Lower leg skin (tissue), 4 donors: ENCODE measurements at regions not wholly inside any gene's neighbourhood (a gene's known extent, or its start where the extent isn't known, plus 50 kb on each side); places are given as distances from the start of the nearest gene placed in this dataset.

Experiments
- DNase-seq, 2 donors: peaks; one replicate each; pipeline ENCODE4 v3.0.0-alpha.2; 2019; ENCODE audit warnings: low spot score in 2 of 2
- H3K4me3 ChIP-seq: fragments of 200-600 bp; sonication (generic); 2 replicates; pipeline ENCODE4 v1.5.1; 2017; ENCODE audit warnings: mild to moderate bottlenecking, low read depth; ENCODE audit not compliant: poor library complexity, severe bottlenecking
- CTCF ChIP-seq, 3 donors: fragments of 450-650 bp; IDR thresholded peaks; one replicate each; pipeline ENCODE4 v1.5.1; 2016; ENCODE audit warnings: antibody characterized with exemption in 3 of 3, mild to moderate bottlenecking in 3 of 3, moderate library complexity in 2 of 3
- POLR2A ChIP-seq, 2 donors: fragments of 450-650 bp; IDR thresholded peaks; one replicate each; pipeline ENCODE4 v1.6.1; 2016 to 2017; ENCODE audit warnings: antibody characterized with exemption in 2 of 2, mild to moderate bottlenecking in 1 of 2, moderate library complexity in 1 of 2
- WGBS, 2 donors: methylation state at CpG; one replicate each; pipeline ENCODE4 v1.1.5; 2018; 5-methylcytosine and 5-hydroxymethylcytosine counted together
- intact Hi-C: fragments of 100-400 bp; cut with DNase I; formaldehyde crosslinking; loops from one replicate; pipeline ENCODE4 v1.15.0; 2023; ENCODE audit warnings: low total_unique reads

DNA sequence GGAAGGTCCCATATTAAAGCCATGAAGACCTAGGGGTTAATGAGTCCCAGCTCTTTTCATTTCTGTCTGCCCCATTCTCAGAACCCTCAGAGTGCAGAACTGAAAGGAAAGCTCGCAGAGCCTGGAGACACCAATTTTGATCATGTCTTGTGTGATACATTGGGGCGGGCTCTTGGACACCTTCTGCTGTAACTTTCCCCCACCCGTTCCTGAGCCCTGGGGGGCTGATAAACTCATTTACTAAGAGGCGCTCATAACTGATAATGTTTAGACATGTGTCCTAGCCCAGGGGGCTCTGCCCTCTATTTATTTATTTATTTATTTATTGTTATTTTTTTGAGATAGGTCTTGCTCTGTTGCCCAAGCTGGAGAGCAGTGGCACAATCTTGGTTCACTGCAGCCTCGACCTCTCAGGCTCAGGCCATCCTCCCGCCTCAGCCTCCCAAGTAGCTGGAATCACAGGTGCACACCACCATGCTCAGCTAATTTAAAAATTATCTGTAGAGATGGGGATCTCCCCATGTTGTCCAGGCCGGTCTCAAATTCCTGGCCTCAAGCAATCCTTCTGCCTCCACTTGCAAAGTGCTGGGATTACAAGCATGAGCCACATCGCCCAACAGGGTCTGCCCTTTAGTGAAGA lies 72.4 kb upstream of the HAAO start:
- peak in 1 of 2 donors; percentile 67 for DNase-seq
- H3K4me3 ChIP-seq, result no peak overlapping the region
- intact Hi-C loops, result no loop called here
- WGBS, 2 donors, result 81 to 88% methylated on average over 8 of the region's 8 CpGs
- TF ChIP-seq CTCF (IDR thresholded peaks at IDR 0.05) (no peak), POLR2A (IDR thresholded peaks at IDR 0.05) (no peak)

DNA sequence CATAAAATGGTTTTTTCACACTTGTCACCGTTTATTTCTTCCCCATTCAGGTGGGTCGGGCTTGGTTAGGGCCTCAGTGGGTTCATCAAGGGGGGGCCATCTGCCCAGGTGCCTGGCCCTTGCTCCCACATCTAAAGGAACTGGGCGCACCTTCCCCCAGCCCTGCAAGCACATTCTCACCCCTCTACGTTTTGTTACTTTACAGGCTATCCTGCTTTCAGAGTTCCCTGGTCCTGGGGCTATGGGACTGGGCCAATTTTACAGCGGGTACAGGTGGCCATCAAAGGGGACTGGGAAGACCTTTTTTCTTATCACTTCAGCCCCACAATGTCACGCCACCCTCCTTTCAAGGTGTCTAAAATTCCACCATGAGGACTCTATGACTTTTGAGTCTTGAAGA lies 71.8 kb upstream of the HAAO start:
- 81 to 83% methylated on average over 6 of the region's 6 CpGs for WGBS, 2 donors
- intact Hi-C loops, result no loop called here
- peak in 1 of 2 donors; percentile 65 for DNase-seq
- TF ChIP-seq POLR2A (IDR thresholded peaks at IDR 0.05), result no peak
- no peak for TF ChIP-seq CTCF (IDR thresholded peaks at IDR 0.05)
- H3K4me3 ChIP-seq, result no peak overlapping the region

- intact Hi-C loops, result no loop called here
- H3K4me3 ChIP-seq, result no peak overlapping the region
- TF ChIP-seq CTCF (IDR thresholded peaks at IDR 0.05), result no peak
- TF ChIP-seq POLR2A (IDR thresholded peaks at IDR 0.05), result no peak
- 85 to 87% methylated on average over 10 of the region's 10 CpGs for WGBS, 2 donors
- DNase-seq, result peak in 1 of 2 donors; percentile 76
Measured at GRCh38 chr2:42863751-42864150, 71.4 kb upstream of the HAAO start.

- no peak for TF ChIP-seq CTCF (IDR thresholded peaks at IDR 0.05)
- no peak for TF ChIP-seq POLR2A (IDR thresholded peaks at IDR 0.05)
- intact Hi-C loops, result no loop called here
- DNase-seq, result peak in 1 of 2 donors; percentile 75
- no peak overlapping the region for H3K4me3 ChIP-seq
- 84 to 86% methylated on average over 10 of the region's 10 CpGs for WGBS, 2 donors
Measured at GRCh38 chr2:42863320-42863719, 70.9 kb upstream of the HAAO start.

DNA sequence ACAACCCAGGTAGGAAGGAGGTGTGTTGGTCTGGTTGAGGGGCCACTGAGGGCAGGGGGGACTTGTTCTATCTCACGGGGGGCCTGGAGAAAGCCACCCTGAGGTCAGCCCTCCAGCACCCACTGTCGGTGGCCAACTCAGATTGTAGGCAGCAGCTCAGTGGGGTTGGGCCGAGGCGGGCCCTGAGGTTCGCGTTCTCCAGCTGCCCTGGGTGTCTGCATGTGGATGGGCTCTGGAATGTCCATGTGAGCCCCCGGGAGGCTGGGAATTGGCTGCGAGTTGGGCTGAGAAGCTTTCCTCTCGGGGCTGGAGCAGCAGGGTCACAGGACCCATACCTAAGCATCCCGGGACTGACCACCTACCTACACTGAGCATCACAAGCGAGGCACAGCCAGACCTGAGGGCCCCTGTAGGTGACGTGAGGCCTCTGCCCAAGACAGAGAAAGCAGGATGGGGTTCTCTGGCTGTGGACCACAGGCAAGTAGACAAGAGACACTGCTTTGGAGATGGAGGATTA lies 70.3 kb upstream of the HAAO start:
- no peak for TF ChIP-seq POLR2A (IDR thresholded peaks at IDR 0.05)
- TF ChIP-seq CTCF (IDR thresholded peaks at IDR 0.05), result no peak
- intact Hi-C loops, result no loop called here
- DNase-seq, result peak in 1 of 2 donors; percentile 80
- H3K4me3 ChIP-seq, result no peak overlapping the region
- WGBS, 2 donors, result 95% methylated on average over 11 of the region's 12 CpGs

DNA sequence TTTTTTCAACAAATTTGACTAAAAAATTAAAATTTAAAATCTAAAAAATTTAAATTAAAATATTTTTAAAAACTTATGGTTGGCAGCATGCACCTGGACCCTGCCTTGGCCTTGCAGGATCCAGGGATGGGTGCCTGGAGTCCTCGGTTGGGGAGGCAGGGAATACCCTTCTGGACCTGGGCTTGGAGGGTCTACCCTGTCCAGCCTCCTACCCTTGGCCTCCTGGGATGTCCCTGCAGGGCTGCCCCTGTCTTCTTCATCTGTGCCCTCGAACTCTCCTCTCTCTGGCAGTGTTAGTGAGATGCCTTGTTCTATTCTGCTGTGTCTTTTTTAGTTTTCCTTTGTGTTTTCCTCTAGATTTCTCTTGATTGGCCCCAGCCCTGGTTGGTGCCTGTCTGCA lies 68.9 kb upstream of the HAAO start:
- no peak overlapping the region for H3K4me3 ChIP-seq
- peak in 1 of 2 donors; percentile 70 for DNase-seq
- WGBS, 2 donors, result 94 to 100% methylated on average over 2 of the region's 2 CpGs
- intact Hi-C loops, result no loop called here
- no peak for TF ChIP-seq CTCF (IDR thresholded peaks at IDR 0.05)
- TF ChIP-seq POLR2A (IDR thresholded peaks at IDR 0.05), result no peak
